ENCODE measurements at regions not wholly inside any gene's neighbourhood (a gene's known extent, or its start where the extent isn't known, plus 50 kb on each side); places are given as distances from the start of the nearest gene placed in this dataset.

GRCh38 chr5:74539986-74540385 lies 100.5 kb downstream of the ENC1 start:
- TF ChIP-seq POLR2A (IDR thresholded peaks at IDR 0.05) (no peak), CTCF (IDR thresholded peaks at IDR 0.05) (no peak)

Measured in ovary (tissue), 3 donors.